RWPE2 (cell line): ENCODE measurements at regions not wholly inside any gene's neighbourhood (a gene's known extent, or its start where the extent isn't known, plus 50 kb on each side); places are given as distances from the start of the nearest gene placed in this dataset.

Experiments used
- ATAC-seq: fragments of 200-7000 bp; cut with Tn5 transposase; 3 replicates; pipeline ENCODE4 v1.9.1; 2021; ENCODE audit warnings: low read depth
- DNase-seq: peaks from one replicate; pipeline ENCODE4 v3.0.0-alpha.2; 2020; ENCODE audit warnings: low spot score
- H3K27ac ChIP-seq: fragments of 450-650 bp; 2 replicates; pipeline ENCODE4 v1.5.1; 2017; ENCODE audit warnings: mild to moderate bottlenecking; ENCODE audit not compliant: poor library complexity, severe bottlenecking
- H3K27me3 ChIP-seq: fragments of 250-450 bp; sonication (Bioruptor Pico); 2 replicates; pipeline ENCODE4 v1.5.1; 2021; ENCODE audit warnings: mild to moderate bottlenecking, moderate library complexity; ENCODE audit not compliant: insufficient read depth, poor library complexity, severe bottlenecking
- H3K36me3 ChIP-seq: fragments of 250-450 bp; sonication (Bioruptor Pico); 2 replicates; pipeline ENCODE4 v1.5.1; 2020; ENCODE audit warnings: low read depth, mild to moderate bottlenecking, moderate library complexity
- H3K4me1 ChIP-seq: fragments of 250-450 bp; sonication (Bioruptor Pico); 2 replicates; pipeline ENCODE4 v1.5.1; 2021; ENCODE audit warnings: mild to moderate bottlenecking, moderate library complexity; ENCODE audit not compliant: insufficient read depth, poor library complexity, severe bottlenecking
- H3K4me3 ChIP-seq: fragments of 250-450 bp; sonication (Bioruptor Pico); 2 replicates; pipeline ENCODE4 v1.5.1; 2021; ENCODE audit warnings: mild to moderate bottlenecking, moderate library complexity; ENCODE audit not compliant: severe bottlenecking
- H3K9me3 ChIP-seq: fragments of 250-450 bp; sonication (Bioruptor Pico); 2 replicates; pipeline ENCODE4 v1.5.1; 2021; ENCODE audit warnings: mild to moderate bottlenecking, moderate library complexity; ENCODE audit not compliant: severe bottlenecking
- TF ChIP-seq, protein P1 (sequence below): fragments of 450-650 bp; IDR thresholded peaks from one replicate; pipeline ENCODE4 v1.5.1; 2017; ENCODE audit warnings: mild to moderate bottlenecking, moderate library complexity; ENCODE audit not compliant: poor library complexity, severe bottlenecking

DNA sequence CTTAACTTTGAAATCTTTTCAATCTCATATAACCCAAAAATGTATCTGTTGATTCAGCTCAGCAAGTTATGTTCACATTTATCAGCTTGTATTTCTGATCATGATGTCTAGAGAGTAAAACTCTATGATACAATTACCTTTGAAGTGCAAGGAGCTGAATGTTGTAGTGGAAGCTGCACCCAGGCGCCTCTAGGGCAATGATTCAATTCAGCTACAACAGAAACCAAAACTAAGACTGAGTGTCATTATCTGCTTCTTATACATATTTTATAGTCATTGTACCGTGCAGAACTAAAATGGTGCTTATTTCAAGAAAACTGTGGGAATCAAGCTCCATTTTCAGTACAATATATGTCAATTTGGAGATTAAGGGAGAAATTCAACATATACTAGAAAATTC lies 1237.5 kb downstream of the ZPLD1 start:
- H3K36me3 ChIP-seq = no peaks in the 10 kb centered on the region
- H3K9me3 ChIP-seq = no peaks in the 10 kb centered on the region
- no peaks in the 10 kb centered on the region for H3K4me1 ChIP-seq
- no peak overlapping the region for H3K27ac ChIP-seq
- H3K4me3 ChIP-seq = no peak overlapping the region
- ATAC-seq (no peak), DNase-seq (no peak)
- TF ChIP-seq, protein P1, sequence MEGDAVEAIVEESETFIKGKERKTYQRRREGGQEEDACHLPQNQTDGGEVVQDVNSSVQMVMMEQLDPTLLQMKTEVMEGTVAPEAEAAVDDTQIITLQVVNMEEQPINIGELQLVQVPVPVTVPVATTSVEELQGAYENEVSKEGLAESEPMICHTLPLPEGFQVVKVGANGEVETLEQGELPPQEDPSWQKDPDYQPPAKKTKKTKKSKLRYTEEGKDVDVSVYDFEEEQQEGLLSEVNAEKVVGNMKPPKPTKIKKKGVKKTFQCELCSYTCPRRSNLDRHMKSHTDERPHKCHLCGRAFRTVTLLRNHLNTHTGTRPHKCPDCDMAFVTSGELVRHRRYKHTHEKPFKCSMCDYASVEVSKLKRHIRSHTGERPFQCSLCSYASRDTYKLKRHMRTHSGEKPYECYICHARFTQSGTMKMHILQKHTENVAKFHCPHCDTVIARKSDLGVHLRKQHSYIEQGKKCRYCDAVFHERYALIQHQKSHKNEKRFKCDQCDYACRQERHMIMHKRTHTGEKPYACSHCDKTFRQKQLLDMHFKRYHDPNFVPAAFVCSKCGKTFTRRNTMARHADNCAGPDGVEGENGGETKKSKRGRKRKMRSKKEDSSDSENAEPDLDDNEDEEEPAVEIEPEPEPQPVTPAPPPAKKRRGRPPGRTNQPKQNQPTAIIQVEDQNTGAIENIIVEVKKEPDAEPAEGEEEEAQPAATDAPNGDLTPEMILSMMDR = no peak
- H3K27me3 ChIP-seq = peaks cover 6% of the 10 kb centered on the region

DNA sequence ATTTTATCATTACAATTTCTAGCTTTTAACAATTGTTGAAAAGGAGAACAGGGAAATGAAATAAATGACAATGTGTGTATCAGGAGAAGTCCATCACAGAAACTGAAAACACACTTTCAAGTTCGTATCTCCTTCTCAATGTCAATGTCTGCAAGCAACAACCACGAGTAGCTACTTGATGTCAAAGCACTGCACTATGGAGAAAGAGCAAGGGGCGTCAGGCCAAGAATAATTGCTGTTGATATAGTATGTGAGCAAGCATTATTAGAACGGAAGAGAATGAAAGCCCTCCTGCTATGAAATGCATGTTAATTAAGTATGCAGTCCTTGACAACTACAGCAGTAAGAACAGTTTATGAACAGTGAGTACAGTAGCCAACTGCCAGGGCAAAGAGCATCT lies 1250.1 kb downstream of the ZPLD1 start:
- ATAC-seq = no peak
- H3K4me3 ChIP-seq = no peak overlapping the region
- H3K27me3 ChIP-seq = no peaks in the 10 kb centered on the region
- no peaks in the 10 kb centered on the region for H3K36me3 ChIP-seq
- H3K27ac ChIP-seq = no peak overlapping the region
- no peaks in the 10 kb centered on the region for H3K9me3 ChIP-seq
- TF ChIP-seq, protein P1 = no peak
- no peak for DNase-seq
- H3K4me1 ChIP-seq = no peaks in the 10 kb centered on the region

DNA sequence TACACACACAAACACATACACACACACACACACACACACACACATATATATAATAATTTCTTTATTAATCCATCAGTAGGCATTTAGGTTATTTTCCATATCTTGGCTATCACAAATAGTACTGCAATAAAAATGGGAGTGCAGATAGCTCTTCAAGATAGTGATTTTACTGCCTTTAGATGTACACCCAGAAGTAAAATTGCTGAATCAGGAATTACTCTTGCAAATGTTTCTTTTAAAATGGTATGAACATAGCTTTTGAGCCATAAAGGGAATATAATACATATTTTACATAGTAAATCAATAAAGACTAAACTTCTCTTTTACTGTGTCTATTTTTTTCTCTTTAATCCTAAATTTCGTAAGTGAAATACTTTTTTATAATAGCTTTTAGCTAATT lies 1251.1 kb downstream of the ZPLD1 start:
- TF ChIP-seq, protein P1 = no peak
- H3K9me3 ChIP-seq = no peaks in the 10 kb centered on the region
- H3K27me3 ChIP-seq = no peaks in the 10 kb centered on the region
- H3K27ac ChIP-seq = no peak overlapping the region
- ATAC-seq = no peak
- no peak for DNase-seq
- H3K4me3 ChIP-seq = no peak overlapping the region
- H3K4me1 ChIP-seq = no peaks in the 10 kb centered on the region
- no peaks in the 10 kb centered on the region for H3K36me3 ChIP-seq

DNA sequence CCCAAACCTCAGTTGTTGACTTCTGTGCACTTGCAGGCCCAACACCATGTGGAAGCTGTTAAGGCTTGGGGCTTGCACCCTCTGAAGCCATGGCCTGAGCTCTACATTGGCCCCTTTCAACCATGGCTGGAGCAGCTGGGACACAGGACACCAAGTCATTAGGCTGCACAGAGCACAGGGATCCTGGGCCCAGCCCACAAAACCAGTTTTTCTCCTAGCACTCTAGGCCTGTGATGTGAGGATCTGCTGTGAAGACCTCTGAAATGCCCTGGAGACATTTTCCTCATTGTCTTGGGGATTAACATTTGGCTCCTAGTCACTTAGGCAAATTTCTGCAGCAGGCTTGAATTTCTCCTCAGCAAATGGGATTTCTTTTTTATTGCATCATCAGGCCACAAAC lies 1255.7 kb downstream of the ZPLD1 start:
- Histone ChIP-seq H3K27me3 (no peaks in the 10 kb centered on the region), H3K9me3 (no peaks in the 10 kb centered on the region), H3K4me3 (no peak overlapping the region), H3K27ac (no peak overlapping the region), H3K4me1 (no peaks in the 10 kb centered on the region), H3K36me3 (no peaks in the 10 kb centered on the region)
- ATAC-seq (no peak), DNase-seq (no peak)
- TF ChIP-seq, protein P1 = no peak

DNA sequence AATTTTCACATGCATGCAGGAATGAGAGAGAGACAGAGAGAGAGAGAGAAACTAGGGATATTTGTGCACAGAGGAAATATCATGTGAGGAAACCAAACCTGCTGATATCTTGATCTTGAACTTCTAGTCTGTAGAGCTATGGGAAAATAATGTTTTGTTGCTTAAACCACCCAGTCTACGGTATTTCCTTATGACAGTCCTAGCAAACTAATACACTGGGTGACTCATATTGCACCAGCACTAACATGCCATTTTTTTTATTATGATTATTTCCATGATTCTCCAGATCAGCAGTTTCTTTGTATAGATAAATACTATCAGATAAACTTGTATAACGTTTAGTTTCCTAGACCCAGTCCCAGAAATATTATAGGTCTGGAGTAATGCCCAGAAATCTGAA lies 1259.0 kb downstream of the ZPLD1 start:
- Histone ChIP-seq H3K27ac (peak overlapping the region; percentile 15), H3K27me3 (no peaks in the 10 kb centered on the region), H3K36me3 (no peaks in the 10 kb centered on the region), H3K9me3 (no peaks in the 10 kb centered on the region), H3K4me1 (no peaks in the 10 kb centered on the region), H3K4me3 (no peak overlapping the region)
- no peak for DNase-seq
- peak; percentile 72 for ATAC-seq
- TF ChIP-seq, protein P1 = no peak
